ENCODE measurements at regions not wholly inside any gene's neighbourhood (a gene's known extent, or its start where the extent isn't known, plus 50 kb on each side); places are given as distances from the start of the nearest gene placed in this dataset.

DNA sequence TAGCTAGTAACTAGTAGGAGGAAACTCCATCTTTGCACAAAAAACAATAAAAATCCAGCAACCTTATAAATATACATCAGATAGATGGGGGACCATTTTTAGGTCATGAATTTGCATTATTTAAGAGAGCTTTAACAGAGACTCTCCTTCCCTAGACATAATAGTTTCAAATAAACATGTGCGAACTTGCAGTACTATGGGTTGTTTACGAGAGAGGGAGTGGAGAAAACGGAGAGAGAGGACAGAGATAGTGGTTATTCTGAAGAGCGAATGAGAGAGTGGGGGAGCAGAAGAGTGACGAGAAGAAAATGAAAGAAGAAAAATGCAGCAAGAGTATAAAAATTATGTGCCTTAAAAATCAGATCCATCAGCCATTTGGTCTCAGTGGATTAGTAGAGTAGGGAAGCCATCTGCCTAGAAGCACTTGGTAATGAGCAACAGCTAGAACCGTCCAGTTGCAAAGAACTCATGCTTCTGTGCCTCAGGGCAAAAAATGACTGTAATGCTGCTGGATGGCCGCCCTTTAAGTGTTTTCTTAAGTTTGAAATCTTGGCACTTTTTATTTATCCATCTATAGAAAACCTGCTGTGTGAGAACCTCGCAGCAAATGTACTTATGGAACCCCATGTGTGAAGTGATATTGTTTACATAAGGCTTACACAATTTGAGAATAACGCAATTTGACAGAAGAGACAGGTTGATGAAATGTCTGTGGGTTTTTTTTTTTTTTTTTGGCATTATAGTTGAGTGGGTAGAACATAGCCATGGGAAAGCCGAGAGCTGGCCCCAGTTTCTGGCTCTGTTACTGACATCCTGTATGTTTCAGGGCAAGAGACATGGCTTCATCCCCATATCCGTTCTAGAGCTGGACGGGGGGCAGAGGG is 95.6 kb upstream of the ZNF608 start:
- DNase-seq: no peak

DNA sequence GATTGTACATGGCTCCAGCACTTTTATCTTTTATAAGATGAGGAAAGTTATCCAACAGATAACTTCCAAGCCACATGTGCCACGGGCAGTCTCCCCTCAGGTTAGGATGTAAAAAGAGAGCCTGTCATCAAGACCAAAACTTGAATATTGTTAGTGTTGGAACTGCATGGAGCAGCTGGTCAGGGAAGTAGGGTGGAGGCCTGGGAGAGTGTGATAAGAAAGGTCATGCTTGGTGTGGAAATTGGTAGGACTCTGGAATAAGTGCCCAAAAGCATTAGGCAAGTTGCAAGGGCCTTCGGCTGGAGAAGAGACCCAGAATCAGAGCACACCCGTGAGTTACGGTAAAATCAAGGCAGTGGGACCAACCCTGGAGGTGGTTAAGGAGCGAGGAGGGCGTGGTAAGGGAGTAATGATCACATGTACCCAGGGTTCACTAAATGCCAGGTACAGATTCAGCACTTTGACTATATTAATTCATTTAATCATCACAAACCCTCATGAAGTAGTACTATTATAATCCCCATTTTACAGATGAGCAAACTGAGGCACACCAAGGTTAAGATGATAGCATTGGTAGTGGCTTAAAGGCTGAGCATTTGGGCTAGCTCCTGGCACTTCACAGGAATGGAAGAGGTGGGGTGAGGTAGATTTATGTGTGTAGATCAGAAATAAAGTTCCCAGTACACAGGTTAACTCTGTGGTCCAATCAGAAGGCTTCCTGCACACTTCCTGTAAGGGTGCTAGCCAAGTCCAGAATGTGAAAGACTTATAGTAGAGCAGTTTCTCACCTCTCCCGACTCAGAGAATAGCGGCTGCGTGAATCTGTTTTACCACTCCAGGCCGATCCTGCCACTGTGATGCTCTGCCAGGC is 96.5 kb upstream of the ZNF608 start:
- DNase-seq: no peak

DNA sequence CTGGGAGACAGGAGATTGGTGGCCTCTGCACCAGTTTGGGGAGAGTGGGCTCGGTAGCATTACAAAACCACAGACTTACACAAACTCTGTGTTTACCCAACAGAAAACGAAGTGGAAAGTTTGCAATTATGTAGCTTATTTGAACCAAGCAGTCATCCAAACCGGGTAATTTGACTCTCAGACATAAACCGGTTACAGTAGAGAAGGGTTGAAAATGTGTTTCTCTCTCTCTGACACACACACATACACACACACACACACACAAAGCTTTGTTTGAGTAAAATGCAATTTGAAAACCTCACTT is 97.1 kb upstream of the ZNF608 start:
- DNase-seq: no peak

DNA sequence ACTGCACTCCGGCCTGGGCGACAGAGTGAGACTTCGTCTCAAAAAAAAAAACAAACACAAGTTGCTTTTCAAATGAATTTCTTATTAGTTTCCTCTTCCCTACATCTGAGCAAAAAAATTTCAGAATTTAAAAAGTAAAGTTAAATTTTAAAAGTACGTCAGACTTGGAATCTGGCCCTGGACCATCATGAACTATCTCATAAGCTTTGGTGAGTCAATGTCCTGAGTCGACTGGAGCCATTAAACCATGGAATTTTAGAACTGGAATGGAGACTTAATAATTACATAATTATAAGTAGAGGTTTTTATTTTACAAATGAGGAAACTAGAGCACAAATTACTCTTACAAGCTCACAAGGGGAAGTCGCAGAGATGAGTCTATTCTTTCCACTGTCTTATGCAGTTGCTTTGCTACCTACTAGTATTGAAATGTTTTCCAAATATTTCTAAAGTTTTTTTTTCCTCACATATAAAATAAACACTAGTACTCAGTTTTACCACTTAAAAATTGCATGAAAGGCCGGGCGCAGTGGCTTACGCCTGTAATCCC is 98.0 kb upstream of the ZNF608 start:
- DNase-seq: no peak

DNA sequence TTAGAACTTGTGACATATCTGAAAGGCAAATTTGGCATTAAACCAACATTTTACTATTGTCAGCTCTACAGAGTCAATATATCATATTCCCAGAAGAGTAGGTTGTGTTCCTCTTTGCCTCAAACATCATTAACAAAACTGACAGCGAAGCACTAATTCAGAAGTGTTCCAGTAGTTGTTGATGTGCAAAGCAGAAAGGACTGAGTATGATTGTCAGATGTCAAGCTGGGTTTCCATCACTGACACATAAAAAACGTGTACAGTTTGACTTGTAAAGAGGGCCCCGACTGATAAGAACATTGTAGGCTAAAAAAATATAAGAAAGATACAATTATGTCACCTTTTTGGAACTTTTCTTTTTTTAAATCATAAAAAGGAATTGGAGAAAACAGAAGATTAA is 101.5 kb upstream of the ZNF608 start:
- peak in 1 of 2 experiments; percentile 8 for DNase-seq

DNA sequence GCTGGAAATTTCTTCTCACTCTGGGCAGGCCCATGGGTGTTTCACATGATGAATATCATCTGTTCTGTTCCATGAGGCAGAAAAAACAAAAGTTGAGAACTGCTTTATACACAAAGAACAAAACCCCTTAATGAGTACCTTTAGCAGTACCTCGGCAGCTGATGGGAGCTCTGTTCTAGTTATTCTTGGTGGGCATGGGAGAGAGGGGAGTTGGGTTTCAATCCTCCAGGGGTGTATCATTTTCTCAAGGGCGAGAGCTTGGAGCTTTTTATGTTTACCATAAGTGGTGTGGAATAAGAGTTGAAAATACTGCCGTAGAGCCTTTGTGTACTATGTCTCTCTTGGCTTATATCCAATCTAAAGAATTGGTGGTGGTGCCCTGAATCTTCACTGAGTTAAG is 103.3 kb upstream of the ZNF608 start:
- no peak for DNase-seq

DNA sequence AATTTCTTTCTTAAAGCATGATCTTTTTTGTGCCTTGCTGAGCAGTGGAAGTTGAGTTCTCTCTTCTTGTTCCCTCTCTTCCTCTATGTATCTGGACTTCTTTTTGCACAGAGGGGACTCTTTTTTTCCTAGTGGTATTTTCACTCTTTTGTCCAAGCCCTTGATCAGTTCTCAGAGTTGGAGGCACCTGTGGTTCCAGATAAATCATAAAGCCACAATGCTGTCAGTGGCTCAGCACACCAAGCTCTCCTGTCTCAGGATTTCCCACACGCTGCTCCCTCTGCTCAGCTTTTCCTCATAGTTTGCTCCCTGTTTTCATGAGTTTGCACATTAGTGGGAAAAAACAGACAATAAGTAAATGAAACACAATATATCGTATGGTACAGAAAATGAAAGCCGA is 110.3 kb upstream of the ZNF608 start:
- no peak for DNase-seq

DNA sequence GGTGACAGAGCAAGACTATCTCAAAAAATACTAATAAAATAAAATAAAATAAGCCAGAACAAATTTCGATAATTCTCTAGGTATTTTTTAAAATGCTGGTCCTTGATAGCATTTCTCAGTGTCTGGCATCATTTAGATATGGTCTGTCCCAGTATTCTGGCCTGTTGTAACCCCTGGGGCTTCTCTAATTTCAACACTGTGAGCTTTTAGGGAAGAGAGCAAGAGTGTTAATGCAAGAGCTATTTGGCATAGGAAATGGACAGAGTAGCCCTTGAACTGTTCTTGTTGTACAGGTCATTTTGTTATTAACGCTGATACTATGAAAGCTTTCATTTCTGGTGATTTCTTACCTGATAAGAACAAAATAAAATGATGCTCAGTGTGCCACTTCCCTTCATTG is 112.2 kb upstream of the ZNF608 start:
- no peak for DNase-seq

DNA sequence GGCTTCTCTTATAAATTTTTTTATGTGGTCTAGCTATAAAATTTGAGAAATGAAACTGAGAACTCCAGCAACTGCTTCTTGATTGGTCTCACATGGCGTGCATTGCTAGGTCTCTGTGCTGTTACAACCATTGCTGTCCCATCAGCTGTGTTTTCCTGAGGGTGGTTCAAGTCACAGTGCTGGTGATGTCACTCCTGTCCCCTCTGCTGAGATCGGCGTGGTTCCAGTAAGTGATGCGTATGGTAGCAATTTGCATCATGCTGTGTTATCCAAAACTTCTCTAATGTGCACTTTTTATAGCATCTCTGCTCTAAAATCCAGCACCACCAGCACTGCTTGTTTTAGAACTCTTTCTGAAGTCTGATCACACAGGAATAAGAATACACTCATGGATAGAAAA is 112.6 kb upstream of the ZNF608 start:
- no peak for DNase-seq

DNA sequence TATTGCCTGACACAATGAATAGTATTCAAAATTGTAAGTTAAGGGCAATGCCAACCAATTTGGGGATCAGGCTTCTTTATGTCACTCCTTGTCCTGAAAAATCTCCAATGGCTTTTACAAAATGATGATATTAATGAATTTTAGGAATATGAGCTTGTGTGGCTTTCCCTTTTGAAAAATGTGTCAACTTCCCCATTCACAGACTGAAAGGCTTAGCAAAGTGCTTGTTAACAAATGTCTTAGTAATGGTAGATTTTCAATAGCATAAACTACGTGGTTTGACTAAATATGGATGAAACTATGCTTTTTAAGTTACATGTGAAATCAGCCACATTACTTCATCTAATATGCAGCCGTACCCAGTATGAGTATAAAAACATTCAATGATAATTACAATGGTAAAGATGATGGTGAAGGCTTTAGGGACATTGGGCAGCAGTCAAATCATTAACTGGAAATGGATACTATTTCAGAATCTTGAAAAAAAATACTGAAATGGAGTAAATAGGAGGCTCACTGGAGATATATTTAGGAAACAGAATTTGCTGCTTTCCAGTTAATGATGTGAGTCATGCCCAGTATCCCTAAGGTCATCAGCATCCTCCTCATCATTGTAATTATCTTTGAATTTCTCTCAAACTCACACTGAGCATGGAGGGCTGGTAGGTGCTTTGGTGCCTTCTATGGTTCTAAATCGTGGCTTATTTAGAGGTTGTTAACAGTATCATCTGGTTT is 113.3 kb upstream of the ZNF608 start:
- DNase-seq: no peak

DNA sequence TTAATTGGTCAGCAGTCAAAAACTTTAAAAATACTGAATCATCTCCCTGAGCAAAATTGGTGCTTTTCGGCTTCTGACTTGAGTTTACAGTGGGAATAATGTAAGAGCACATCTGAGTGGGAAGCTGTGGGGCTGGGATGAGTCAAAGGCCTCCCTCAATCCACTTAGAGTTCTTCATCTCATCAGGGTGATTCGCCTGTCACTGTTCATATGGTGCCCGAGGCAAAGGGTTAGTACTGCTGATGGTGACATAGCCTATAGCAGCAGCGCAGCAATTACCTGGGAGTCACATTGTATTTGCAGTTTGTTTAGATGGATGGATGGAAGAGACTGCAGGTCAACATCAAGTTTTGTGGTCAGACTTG is 113.8 kb upstream of the ZNF608 start:
- DNase-seq: no peak

DNA sequence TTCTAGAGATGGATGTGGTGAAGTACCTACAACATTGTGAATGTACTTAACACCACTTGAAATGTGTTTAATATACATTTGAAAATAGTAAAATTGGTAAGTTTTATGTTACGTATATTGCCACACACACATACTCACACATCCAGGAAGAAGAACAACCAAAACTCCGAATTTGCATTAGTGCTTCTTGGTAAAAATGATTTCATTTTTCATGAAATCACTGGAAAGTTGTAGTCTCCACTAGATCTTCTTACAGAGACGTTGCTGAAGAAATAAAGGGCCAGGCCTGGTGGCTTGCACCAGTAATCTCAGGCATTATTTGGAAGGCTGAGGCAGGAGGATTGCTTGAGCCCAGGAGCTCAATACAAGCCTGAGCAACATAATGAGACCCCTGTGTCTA is 118.6 kb upstream of the ZNF608 start:
- DNase-seq: no peak

DNA sequence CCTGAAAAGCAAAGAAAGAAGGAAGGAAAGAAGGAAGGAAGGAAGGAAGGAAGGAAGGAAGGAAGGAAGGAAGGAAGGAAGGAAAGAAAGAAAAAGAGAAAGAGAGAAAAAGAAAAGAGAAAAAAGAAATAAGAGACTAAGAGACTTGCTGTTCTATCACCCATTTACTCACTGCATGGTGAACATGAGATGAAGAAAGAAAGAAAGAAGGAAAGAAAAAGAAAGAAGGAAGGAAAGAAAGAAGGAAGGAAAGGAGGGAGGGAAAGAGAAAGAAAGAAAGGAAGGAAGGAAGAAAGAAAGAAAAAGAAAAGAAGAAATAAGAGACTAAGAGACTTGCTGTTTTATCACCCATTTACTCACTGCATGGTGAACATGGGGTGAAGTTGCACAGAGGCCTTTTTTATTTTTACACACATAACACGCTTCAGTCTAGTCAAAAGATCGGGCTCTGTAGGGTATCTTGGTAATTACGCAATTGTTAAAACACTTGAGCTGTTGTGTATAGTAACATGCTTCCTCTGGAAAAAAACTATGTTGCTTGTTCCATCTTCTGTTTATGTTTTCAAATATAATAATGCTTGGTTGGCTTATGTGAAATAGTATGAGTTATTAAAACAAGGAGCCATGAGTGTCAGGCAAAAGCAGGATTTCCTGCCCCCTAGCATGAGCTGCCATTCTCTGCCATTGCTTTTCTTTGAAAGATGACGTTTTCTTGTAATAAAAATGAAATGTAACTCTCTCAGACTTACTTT is 119.3 kb upstream of the ZNF608 start:
- no peak for DNase-seq

DNA sequence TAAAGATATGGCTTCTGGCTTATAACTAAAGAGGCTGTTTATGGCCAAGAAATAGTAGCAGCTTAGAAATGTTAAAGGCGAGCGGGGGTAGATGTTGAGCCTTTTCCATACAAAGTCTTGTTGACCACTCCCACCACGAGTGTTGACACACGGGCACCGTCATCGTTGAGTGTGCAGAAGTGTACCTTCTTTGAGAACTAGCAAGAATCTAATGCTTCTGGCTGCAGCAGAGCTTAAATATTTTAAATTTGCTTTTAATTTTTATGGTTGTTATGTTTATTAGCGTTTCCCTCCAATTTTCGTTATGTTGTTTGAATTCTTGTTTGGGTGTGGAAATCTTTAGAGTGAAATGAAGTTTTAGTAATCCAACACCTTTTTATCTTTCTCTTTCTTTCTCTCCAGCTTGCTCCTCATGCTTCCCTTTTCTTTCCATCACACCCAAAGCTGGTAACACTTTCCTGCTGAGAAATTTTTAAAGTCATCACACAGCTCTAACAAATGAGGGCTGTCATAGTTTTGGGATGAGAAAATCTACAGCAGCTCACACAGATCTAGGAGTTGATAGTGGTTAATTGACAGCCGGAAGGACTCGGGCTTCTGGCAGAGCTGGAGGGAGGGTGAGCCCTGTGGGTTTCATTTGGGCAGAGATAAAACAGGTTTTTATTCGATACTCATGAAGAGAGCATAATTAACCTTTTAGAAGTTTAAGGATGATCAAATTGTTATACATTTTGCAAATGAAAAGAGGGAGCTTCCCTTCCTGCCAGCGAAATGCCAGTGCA is 120.1 kb upstream of the ZNF608 start:
- no peak for DNase-seq

DNA sequence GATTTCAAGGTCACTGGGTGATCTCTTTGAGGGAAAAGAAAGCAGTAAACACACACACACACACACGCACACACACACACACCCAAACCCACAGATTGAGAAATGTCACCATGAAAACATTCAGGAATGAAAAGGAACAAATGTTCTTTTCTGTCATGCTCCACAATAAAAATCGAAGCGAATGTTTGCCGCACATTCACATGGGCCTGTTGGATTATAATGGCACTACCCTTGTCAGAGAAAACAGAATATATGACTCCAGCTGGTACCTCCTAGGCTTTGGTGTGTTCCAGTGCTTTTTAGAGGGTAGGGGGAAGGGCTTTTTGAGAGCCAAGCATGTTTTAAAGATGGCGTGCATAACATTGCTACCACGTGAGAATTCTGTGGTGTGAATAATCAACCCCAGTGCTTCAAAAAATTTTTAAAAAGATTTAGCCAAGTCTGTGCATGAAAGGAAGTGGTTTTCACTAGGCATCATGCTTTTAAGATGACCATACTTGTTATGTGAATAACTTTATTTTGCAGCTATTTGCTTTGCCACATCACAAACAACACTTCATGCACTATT is 120.8 kb upstream of the ZNF608 start:
- DNase-seq: no peak

DNA sequence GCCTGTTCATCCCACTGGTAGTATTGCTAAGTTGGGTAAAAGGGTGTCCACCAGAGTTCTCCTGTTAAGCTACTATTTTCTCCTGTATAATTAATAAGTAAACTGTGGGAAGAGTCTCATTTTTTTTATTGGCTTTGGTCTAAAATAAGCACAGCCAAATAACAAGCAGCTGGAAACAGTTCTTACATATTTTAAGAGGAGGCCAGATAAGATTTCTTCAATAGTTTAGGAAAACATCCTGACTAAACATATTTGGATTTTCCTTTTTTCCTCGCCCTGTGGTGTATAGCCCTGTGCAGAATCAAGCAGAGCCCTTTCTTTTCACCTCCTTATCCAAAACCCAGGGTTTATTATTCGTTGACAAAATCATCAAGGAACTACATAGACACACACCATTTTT is 122.2 kb upstream of the ZNF608 start:
- no peak for DNase-seq

DNA sequence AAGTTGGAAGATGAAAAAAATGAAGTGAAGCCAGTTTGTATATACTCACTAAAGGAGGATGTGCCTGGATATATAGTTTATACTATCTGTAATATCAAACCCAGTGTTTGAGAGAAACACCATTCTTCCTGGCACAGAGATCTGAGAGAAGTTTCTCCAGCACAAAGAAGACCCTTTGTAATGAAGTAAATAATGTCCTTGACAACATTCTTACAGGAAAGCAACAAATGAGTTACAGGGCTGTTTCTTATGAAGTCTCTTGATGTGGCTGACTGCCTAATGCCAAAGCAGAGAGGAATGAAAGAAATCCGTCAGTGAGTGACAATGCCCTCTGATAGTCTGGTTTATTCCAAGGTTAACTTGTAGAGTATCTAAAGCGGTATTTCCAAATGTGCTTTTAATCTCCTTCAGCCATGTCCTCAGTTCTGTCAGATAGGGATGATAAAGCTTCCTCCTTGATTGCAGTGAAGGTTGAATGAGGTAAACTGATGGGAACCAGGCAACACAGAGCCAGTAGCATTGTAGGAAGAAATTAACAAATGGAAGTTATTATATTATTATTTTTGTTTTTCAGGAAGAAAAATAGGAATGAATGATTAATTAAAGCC is 123.1 kb upstream of the ZNF608 start:
- DNase-seq: no peak

DNA sequence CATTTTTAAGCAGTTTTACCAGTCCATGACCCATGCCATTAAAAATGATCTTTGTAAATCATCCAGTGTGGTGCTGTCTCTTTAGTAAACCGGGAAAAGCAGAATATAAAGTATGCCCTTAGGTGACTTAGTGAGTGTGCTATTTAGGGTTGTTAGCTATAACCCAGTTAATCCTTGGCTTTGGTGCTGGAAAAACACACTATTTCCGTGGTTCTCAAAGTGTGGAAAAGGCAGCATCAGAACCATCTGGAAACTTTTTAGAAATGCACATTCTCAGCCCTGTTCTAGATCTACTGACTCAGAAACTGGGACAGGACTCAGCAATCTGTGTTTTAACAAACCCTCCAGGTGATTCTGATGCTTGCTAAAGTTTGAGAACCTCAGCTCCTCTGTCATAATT is 123.6 kb upstream of the ZNF608 start:
- no peak for DNase-seq

DNA sequence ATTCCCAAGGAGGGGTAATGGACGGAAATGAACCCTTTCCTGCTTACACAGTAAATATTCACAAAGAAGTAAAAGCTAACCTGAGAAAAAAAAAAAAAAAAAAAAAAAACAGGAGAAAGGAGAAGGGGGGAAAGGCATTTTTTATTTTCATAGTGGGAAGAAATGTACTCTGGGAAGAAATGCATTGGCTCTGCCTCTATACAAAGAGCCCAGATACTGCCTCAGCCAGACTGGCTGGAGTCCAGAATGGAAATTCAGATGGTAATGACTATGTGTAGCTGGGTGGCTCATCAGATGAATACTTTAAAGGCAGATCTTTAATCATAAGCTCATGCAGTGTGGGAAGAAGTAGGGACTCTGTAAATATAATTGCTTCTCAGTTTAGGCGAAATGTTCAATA is 124.9 kb upstream of the ZNF608 start:
- no peak for DNase-seq

DNA sequence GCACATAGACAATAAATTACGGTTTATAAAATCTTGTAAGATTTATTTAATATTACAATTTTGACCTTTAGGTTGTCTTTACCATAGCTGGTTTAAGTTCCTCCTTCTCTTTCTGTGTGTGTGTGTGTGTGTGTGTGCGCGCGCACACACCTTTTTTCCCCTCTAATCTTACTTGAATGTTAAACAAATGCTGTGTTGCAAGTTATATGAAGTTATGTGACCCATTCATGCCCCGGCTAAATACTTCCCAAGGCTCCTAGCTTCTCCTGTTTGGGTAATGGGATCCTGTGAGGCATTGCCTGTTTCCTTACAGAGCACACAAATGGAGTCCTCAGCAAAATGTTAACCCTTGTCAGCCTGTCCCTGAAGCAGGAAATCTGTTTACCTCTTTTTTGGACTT is 125.6 kb upstream of the ZNF608 start:
- no peak for DNase-seq

DNA sequence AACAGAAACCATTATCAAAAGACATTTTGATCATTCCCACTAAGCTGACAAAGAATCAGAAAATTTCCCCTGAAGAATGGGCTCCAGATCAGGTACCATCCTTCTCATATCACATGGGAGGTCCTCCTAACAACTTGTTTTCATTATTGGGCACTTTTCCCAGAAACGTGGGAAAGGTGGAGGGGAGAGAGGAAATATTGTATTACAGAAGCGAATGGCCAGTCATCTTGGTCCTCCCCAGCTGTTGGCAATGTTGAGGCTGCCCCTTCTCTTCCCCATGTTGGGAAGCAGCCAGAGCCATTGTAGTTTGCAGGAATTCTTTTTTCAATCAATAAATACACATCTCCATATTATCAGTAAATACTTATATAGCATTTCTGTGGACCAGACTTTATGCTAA is 126.2 kb upstream of the ZNF608 start:
- DNase-seq: no peak
